Peyer's patch (tissue), 4 donors: ENCODE measurements at regions not wholly inside any gene's neighbourhood (a gene's known extent, or its start where the extent isn't known, plus 50 kb on each side); places are given as distances from the start of the nearest gene placed in this dataset.

Experiments
- POLR2A ChIP-seq, 2 donors: fragments of 450-650 bp; IDR thresholded peaks; one replicate each; pipeline ENCODE4 v1.5.1; 2017; ENCODE audit warnings: antibody characterized with exemption in 2 of 2, mild to moderate bottlenecking in 2 of 2, moderate library complexity in 2 of 2
- TF ChIP-seq, protein P1 (sequence below), 6 experiments: fragments of 450-650 bp in 4 of 6; fragments of 200-600 bp in 2 of 6; sonication (generic) in 1 of 6; IDR thresholded peaks; one replicate each; pipeline ENCODE4 v1.5.1; 2017 to 2019; ENCODE audit warnings: antibody characterized with exemption in 6 of 6, mild to moderate bottlenecking in 3 of 6, moderate library complexity in 1 of 6

DNA sequence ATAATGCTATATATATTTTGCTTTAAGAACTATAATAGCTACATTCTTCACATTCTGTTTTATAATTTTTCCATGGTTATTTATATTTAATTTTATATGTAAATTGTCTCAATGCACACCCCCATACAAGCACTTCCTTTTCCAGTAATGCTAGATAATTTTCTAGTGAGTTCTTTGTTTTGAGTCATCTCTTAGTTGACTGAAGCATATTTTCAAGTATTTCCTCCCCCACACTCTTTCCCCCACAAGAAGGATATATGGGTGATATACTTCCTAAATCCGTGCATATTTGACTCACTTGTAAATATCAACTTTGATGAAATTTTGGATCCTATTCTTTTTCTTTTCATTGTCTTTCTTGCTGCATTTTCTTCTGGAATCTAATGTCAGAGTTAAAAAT is 82.1 kb upstream of the SRSF6 start:
- TF ChIP-seq, protein P1, sequence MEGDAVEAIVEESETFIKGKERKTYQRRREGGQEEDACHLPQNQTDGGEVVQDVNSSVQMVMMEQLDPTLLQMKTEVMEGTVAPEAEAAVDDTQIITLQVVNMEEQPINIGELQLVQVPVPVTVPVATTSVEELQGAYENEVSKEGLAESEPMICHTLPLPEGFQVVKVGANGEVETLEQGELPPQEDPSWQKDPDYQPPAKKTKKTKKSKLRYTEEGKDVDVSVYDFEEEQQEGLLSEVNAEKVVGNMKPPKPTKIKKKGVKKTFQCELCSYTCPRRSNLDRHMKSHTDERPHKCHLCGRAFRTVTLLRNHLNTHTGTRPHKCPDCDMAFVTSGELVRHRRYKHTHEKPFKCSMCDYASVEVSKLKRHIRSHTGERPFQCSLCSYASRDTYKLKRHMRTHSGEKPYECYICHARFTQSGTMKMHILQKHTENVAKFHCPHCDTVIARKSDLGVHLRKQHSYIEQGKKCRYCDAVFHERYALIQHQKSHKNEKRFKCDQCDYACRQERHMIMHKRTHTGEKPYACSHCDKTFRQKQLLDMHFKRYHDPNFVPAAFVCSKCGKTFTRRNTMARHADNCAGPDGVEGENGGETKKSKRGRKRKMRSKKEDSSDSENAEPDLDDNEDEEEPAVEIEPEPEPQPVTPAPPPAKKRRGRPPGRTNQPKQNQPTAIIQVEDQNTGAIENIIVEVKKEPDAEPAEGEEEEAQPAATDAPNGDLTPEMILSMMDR (IDR thresholded peaks at IDR 0.05), result no peak
- TF ChIP-seq POLR2A (IDR thresholded peaks at IDR 0.05), result no peak
